ENCODE measurements at regions not wholly inside any gene's neighbourhood (a gene's known extent, or its start where the extent isn't known, plus 50 kb on each side); places are given as distances from the start of the nearest gene placed in this dataset.

- H4K20me1 ChIP-seq (ENCODE audit: insufficient read depth) = no peaks in the 10 kb centered on the region
- TF ChIP-seq, protein P1, sequence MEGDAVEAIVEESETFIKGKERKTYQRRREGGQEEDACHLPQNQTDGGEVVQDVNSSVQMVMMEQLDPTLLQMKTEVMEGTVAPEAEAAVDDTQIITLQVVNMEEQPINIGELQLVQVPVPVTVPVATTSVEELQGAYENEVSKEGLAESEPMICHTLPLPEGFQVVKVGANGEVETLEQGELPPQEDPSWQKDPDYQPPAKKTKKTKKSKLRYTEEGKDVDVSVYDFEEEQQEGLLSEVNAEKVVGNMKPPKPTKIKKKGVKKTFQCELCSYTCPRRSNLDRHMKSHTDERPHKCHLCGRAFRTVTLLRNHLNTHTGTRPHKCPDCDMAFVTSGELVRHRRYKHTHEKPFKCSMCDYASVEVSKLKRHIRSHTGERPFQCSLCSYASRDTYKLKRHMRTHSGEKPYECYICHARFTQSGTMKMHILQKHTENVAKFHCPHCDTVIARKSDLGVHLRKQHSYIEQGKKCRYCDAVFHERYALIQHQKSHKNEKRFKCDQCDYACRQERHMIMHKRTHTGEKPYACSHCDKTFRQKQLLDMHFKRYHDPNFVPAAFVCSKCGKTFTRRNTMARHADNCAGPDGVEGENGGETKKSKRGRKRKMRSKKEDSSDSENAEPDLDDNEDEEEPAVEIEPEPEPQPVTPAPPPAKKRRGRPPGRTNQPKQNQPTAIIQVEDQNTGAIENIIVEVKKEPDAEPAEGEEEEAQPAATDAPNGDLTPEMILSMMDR (conservative IDR thresholded peaks at IDR 0.05; ENCODE audit: low read depth, low read length) = no peak
- H3K79me2 ChIP-seq (ENCODE audit: insufficient read depth, low read depth) = no peaks in the 10 kb centered on the region
- no peaks in the 10 kb centered on the region for H3K4me1 ChIP-seq (ENCODE audit: low read depth, poor library complexity, severe bottlenecking)
- H3K36me3 ChIP-seq (ENCODE audit: insufficient read depth) = no peaks in the 10 kb centered on the region
- H3K27me3 ChIP-seq (ENCODE audit: insufficient read depth, low read depth) = no peaks in the 10 kb centered on the region
- no peak overlapping the region for H3K27ac ChIP-seq
- H3K9ac ChIP-seq = no peak overlapping the region
- H2AFZ ChIP-seq (ENCODE audit: low read depth) = no peak overlapping the region
- no peak overlapping the region for H3K4me2 ChIP-seq
- no peak overlapping the region for H3K4me3 ChIP-seq (IDR thresholded peaks at IDR 0.05; ENCODE audit: insufficient read depth, low read depth, low read length)
Measured at GRCh38 chr7:86252406-86252805, 391.3 kb upstream of the GRM3 start.

GRCh38 chr7:86248977-86249376, 394.7 kb upstream of the GRM3 start:
- H2AFZ ChIP-seq (ENCODE audit: low read depth) = no peak overlapping the region
- no peaks in the 10 kb centered on the region for H3K79me2 ChIP-seq (ENCODE audit: insufficient read depth, low read depth)
- no peak overlapping the region for H3K27ac ChIP-seq
- TF ChIP-seq, protein P1 (conservative IDR thresholded peaks at IDR 0.05; ENCODE audit: low read depth, low read length) = no peak
- no peaks in the 10 kb centered on the region for H3K36me3 ChIP-seq (ENCODE audit: insufficient read depth)
- H3K4me1 ChIP-seq (ENCODE audit: low read depth, poor library complexity, severe bottlenecking) = no peaks in the 10 kb centered on the region
- H4K20me1 ChIP-seq (ENCODE audit: insufficient read depth) = no peaks in the 10 kb centered on the region
- H3K4me2 ChIP-seq = no peak overlapping the region
- H3K9ac ChIP-seq = no peak overlapping the region
- H3K4me3 ChIP-seq (IDR thresholded peaks at IDR 0.05; ENCODE audit: insufficient read depth, low read depth, low read length) = no peak overlapping the region
- H3K27me3 ChIP-seq (ENCODE audit: insufficient read depth, low read depth) = no peaks in the 10 kb centered on the region

GRCh38 chr7:86243171-86243570, 400.5 kb upstream of the GRM3 start:
- Histone ChIP-seq H3K27me3 (ENCODE audit: insufficient read depth, low read depth) (no peaks in the 10 kb centered on the region), H3K79me2 (ENCODE audit: insufficient read depth, low read depth) (no peaks in the 10 kb centered on the region)

GRCh38 chr7:86226191-86226590, 417.5 kb upstream of the GRM3 start:
- Histone ChIP-seq H3K79me2 (ENCODE audit: insufficient read depth, low read depth) (no peaks in the 10 kb centered on the region), H3K4me1 (ENCODE audit: low read depth, poor library complexity, severe bottlenecking) (no peaks in the 10 kb centered on the region), H3K4me2 (no peak overlapping the region), H3K9ac (no peak overlapping the region), H3K27me3 (ENCODE audit: insufficient read depth, low read depth) (no peaks in the 10 kb centered on the region), H3K27ac (no peak overlapping the region), H2AFZ (ENCODE audit: low read depth) (no peak overlapping the region), H4K20me1 (ENCODE audit: insufficient read depth) (no peaks in the 10 kb centered on the region), H3K36me3 (ENCODE audit: insufficient read depth) (no peaks in the 10 kb centered on the region), H3K4me3 (IDR thresholded peaks at IDR 0.05; ENCODE audit: insufficient read depth, low read depth, low read length) (no peak overlapping the region)
- TF ChIP-seq, protein P1 (conservative IDR thresholded peaks at IDR 0.05; ENCODE audit: low read depth, low read length) = no peak

More at GRCh38 chr7:86243171-86243570, 400.5 kb upstream of the GRM3 start:
- Histone ChIP-seq H3K27ac (no peak overlapping the region), H4K20me1 (ENCODE audit: insufficient read depth) (no peaks in the 10 kb centered on the region), H3K36me3 (ENCODE audit: insufficient read depth) (no peaks in the 10 kb centered on the region), H2AFZ (ENCODE audit: low read depth) (no peak overlapping the region), H3K4me2 (no peak overlapping the region), H3K9ac (no peak overlapping the region), H3K4me1 (ENCODE audit: low read depth, poor library complexity, severe bottlenecking) (no peaks in the 10 kb centered on the region), H3K4me3 (IDR thresholded peaks at IDR 0.05; ENCODE audit: insufficient read depth, low read depth, low read length) (no peak overlapping the region)
- TF ChIP-seq, protein P1 (conservative IDR thresholded peaks at IDR 0.05; ENCODE audit: low read depth, low read length) = no peak
